IMR-90 (cell line): ENCODE measurements at regions not wholly inside any gene's neighbourhood (a gene's known extent, or its start where the extent isn't known, plus 50 kb on each side); places are given as distances from the start of the nearest gene placed in this dataset.

ENCODE experiments used
- ATAC-seq: fragments of 200-7000 bp; cut with Tn5 transposase; 2 replicates; pipeline ENCODE4 v1.9.1; 2020; ENCODE audit warnings: low read depth, mild to moderate bottlenecking, moderate library complexity
- BruUV-seq: library from RNA; stranded (reverse); fragments of 400-500 nt; replicated peaks from 2 replicates; lab custom pipeline; 2021; lab: Mats Ljungman, UMichigan
- CTCF ChIA-PET: fragments of 300-600 bp; formaldehyde crosslinking; extraction: SDS; loops from one replicate; lab custom pipeline; 2021; ENCODE audit warnings: antibody characterized with exemption; lab: Yijun Ruan, JAX
- POLR2A ChIA-PET: fragments of 300-600 bp; sonication (Branson Sonifier 250); formaldehyde crosslinking; loops from one replicate; lab custom pipeline; 2022; ENCODE audit warnings: antibody characterized with exemption; ENCODE audit not compliant: unreplicated experiment; lab: Charles Lee
- DNase-seq: peaks from one replicate; pipeline ENCODE4 v3.0.0; 2013
- H2AFZ ChIP-seq: replicated peaks from 2 replicates; pipeline ENCODE3; 2013; ENCODE audit warnings: low read length, mild to moderate bottlenecking; ENCODE audit not compliant: poor library complexity
- H2AK5ac ChIP-seq: 2 replicates; pipeline ENCODE4 v1.6.1; 2013; ENCODE audit warnings: low read depth, low read length, inconsistent platforms
- H2AK9ac ChIP-seq: replicated peaks from 2 replicates; pipeline ENCODE3; 2013; ENCODE audit warnings: mild to moderate bottlenecking, low read depth, low read length, moderate library complexity; ENCODE audit not compliant: poor library complexity
- H2BK120ac ChIP-seq: 2 replicates; pipeline ENCODE4 v1.6.1; 2013; ENCODE audit warnings: low read depth, low read length, inconsistent platforms
- H2BK15ac ChIP-seq: 3 replicates; pipeline ENCODE4 v1.6.1; 2013; ENCODE audit warnings: low read depth, low read length, inconsistent platforms
- H2BK20ac ChIP-seq: 2 replicates; pipeline ENCODE4 v1.6.1; 2013; ENCODE audit warnings: low read depth, mild to moderate bottlenecking, inconsistent platforms, low read length, moderate library complexity
- H2BK5ac ChIP-seq: 2 replicates; pipeline ENCODE4 v1.6.1; 2013; ENCODE audit warnings: mild to moderate bottlenecking, low read depth, low read length, inconsistent platforms; ENCODE audit not compliant: poor library complexity, severe bottlenecking
- H3K14ac ChIP-seq: replicated peaks from 2 replicates; pipeline ENCODE4 v1.6.1; 2013; ENCODE audit warnings: low read depth, low read length, inconsistent platforms
- H3K18ac ChIP-seq: 2 replicates; pipeline ENCODE4 v1.6.1; 2013; ENCODE audit warnings: low read depth, low read length, control low read depth
- H3K23ac ChIP-seq: 2 replicates; pipeline ENCODE4 v1.6.1; 2013; ENCODE audit warnings: low read depth, low read length, inconsistent platforms
- H3K27ac ChIP-seq: 2 replicates; pipeline ENCODE4 v1.5.1; 2013; ENCODE audit warnings: mild to moderate bottlenecking, control low read depth, low read length; ENCODE audit not compliant: insufficient read depth
- H3K27me3 ChIP-seq: 2 replicates; pipeline ENCODE4 v1.6.1; 2013; ENCODE audit warnings: low read length; ENCODE audit not compliant: control insufficient read depth, insufficient read depth
- H3K36me3 ChIP-seq: 2 replicates; pipeline ENCODE4 v1.6.1; 2013; ENCODE audit warnings: low read length, mixed read lengths; ENCODE audit not compliant: control insufficient read depth, insufficient read depth
- H3K4ac ChIP-seq: 2 replicates; pipeline ENCODE4 v1.6.1; 2013; ENCODE audit warnings: low read depth, low read length, inconsistent platforms
- H3K4me1 ChIP-seq: 2 replicates; pipeline ENCODE4 v1.6.1; 2013; ENCODE audit warnings: low read length, mixed read lengths; ENCODE audit not compliant: control insufficient read depth, insufficient read depth
- H3K4me2 ChIP-seq: 2 replicates; pipeline ENCODE4 v1.6.1; 2013; ENCODE audit warnings: low read depth, mild to moderate bottlenecking, control low read depth, low read length, moderate library complexity
- H3K4me3 ChIP-seq: 2 replicates; pipeline ENCODE4 v1.5.1; 2013; ENCODE audit warnings: low read depth, mild to moderate bottlenecking, control low read depth, low read length, moderate library complexity; ENCODE audit not compliant: insufficient read depth
- H3K56ac ChIP-seq: 2 replicates; pipeline ENCODE4 v1.6.1; 2013; ENCODE audit warnings: low read length, inconsistent platforms; ENCODE audit not compliant: insufficient read depth; ENCODE audit errors: extremely low read depth
- H3K79me1 ChIP-seq, 2 experiments: 2 replicates each; pipeline ENCODE4 v1.6.1; 2013; ENCODE audit warnings: low read length in 2 of 2, inconsistent platforms in 1 of 2, low read depth in 1 of 2
- H3K9ac ChIP-seq: 2 replicates; pipeline ENCODE4 v1.6.1; 2013; ENCODE audit warnings: low read depth, low read length, control low read depth
- H3K9me1 ChIP-seq: 2 replicates; pipeline ENCODE4 v1.6.1; 2013; ENCODE audit warnings: low read length, inconsistent platforms; ENCODE audit not compliant: insufficient read depth
- H3K9me3 ChIP-seq: 2 replicates; pipeline ENCODE4 v1.6.1; 2013; ENCODE audit warnings: low read length; ENCODE audit not compliant: control insufficient read depth, insufficient read depth
- H4K20me1 ChIP-seq: 2 replicates; pipeline ENCODE4 v1.6.1; 2013; ENCODE audit warnings: low read length, inconsistent platforms; ENCODE audit not compliant: insufficient read depth
- H4K5ac ChIP-seq: 2 replicates; pipeline ENCODE4 v1.6.1; 2013; ENCODE audit warnings: mild to moderate bottlenecking, low read depth, low read length, control low read depth
- H4K8ac ChIP-seq, 2 experiments: 2 replicates each; pipeline ENCODE4 v1.6.1; 2013; ENCODE audit warnings: low read depth in 2 of 2, low read length in 2 of 2, control low read depth in 1 of 2, inconsistent platforms in 1 of 2
- H4K91ac ChIP-seq: 2 replicates; pipeline ENCODE4 v1.6.1; 2013; ENCODE audit warnings: low read depth, low read length, inconsistent platforms; ENCODE audit not compliant: insufficient read depth
- NFE2L2 ChIP-seq: fragments of 150-350 bp; IDR thresholded peaks from 2 replicates; pipeline ENCODE4 v1.6.1; 2016; ENCODE audit warnings: low read depth, mild to moderate bottlenecking, low read length
- RCOR1 ChIP-seq: IDR thresholded peaks from 2 replicates; pipeline ENCODE4 v1.6.1; 2012; ENCODE audit warnings: mild to moderate bottlenecking, low read length, improper control_type of control experiment; ENCODE audit not compliant: insufficient replicate concordance
- WGBS, 2 experiments: methylation state at CpG; one replicate each; pipeline versions ENCODE4 v1.1.5 to v1.1.7; 2013; ENCODE audit warnings: missing lambda C conversion rate in 2 of 2; ENCODE audit not compliant: insufficient read length in 1 of 2; ENCODE audit errors: extremely low coverage in 2 of 2; 5-methylcytosine and 5-hydroxymethylcytosine counted together
- dilution Hi-C: fragments of 300-500 bp; cut with HindIII; formaldehyde crosslinking; loops from one replicate; pipeline ENCODE4 v1.14.3; 2018; ENCODE audit warnings: low sequenced_read_pairs; ENCODE audit not compliant: unreplicated experiment
- in situ Hi-C: fragments of 300-500 bp; cut with MboI; formaldehyde crosslinking; loops from 3 replicates; pipeline ENCODE4 v1.14.3; 2019; ENCODE audit warnings: low sequenced_read_pairs, inconsistent platforms, mixed read lengths
- intact Hi-C: fragments of 100-400 bp; cut with micrococcal nuclease; formaldehyde crosslinking; loops from 2 replicates; pipeline ENCODE4 v1.10.0; 2022

DNA sequence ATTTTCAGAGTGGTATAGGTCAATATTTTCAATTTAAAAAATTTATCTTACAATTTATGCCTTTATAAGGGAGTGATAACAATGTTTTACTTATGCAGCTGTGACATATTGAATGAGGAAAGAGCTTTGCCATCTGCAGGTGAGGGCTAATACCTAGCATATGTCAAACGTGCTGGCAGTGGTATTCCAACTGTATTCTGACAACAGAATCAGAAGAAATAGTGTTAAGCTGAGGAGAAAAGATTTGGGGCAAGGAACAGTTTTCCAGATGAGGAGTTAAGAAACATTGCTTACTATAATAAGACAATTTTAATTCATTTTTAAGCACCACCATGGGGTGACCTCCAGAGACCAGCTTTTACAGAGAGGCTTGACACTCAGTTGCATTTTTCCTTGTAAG lies 267.8 kb upstream of the ZNF608 start:
- H3K9me1 ChIP-seq, result no peaks in the 10 kb centered on the region
- no peak overlapping the region for H3K4me3 ChIP-seq
- H3K4ac ChIP-seq, result no peak overlapping the region
- H2AFZ ChIP-seq, result no peak overlapping the region
- ChIA-PET CTCF (interaction anchor here (0.7 to 0.8 kb wide), 2 partner anchors 15 to 475 kb away, joined by 4 read pairs; no protein-coding TSS in a partner anchor), POLR2A (no interaction called here)
- ATAC-seq, result no peak
- H3K4me1 ChIP-seq, result no peaks in the 10 kb centered on the region
- H3K14ac ChIP-seq, result no peak overlapping the region
- no peak overlapping the region for H4K5ac ChIP-seq
- H3K18ac ChIP-seq, result no peak overlapping the region
- no TSS peak for BruUV-seq
- H3K79me1 ChIP-seq, result no peaks in the 10 kb centered on the region
- no peak overlapping the region for H3K4me2 ChIP-seq
- H2BK15ac ChIP-seq, result no peak overlapping the region
- H3K23ac ChIP-seq, result no peak overlapping the region
- TF ChIP-seq RCOR1 (no peak), NFE2L2 (no peak)
- H3K9me3 ChIP-seq, result no peaks in the 10 kb centered on the region
- no peak for DNase-seq
- no peak overlapping the region for H4K8ac ChIP-seq
- no peak overlapping the region for H4K91ac ChIP-seq
- no peak overlapping the region for H2BK120ac ChIP-seq
- no peaks in the 10 kb centered on the region for H3K27me3 ChIP-seq
- H3K27ac ChIP-seq, result no peak overlapping the region
- H3K36me3 ChIP-seq, result no peaks in the 10 kb centered on the region
- dilution Hi-C loops (no loop called here), in situ Hi-C loops (no loop called here), intact Hi-C loops (no loop called here)
- H2AK5ac ChIP-seq, result no peak overlapping the region
- H3K9ac ChIP-seq, result no peak overlapping the region
- H2AK9ac ChIP-seq, result no peak overlapping the region
- H2BK20ac ChIP-seq, result no peak overlapping the region
- no peak overlapping the region for H3K56ac ChIP-seq
- no peaks in the 10 kb centered on the region for H4K20me1 ChIP-seq
- WGBS, 2 experiments, result no CpG with 5 or more reads among the region's 1 CpG
- H2BK5ac ChIP-seq, result no peak overlapping the region
